ENCODE measurements at regions not wholly inside any gene's neighbourhood (a gene's known extent, or its start where the extent isn't known, plus 50 kb on each side); places are given as distances from the start of the nearest gene placed in this dataset.

DNA sequence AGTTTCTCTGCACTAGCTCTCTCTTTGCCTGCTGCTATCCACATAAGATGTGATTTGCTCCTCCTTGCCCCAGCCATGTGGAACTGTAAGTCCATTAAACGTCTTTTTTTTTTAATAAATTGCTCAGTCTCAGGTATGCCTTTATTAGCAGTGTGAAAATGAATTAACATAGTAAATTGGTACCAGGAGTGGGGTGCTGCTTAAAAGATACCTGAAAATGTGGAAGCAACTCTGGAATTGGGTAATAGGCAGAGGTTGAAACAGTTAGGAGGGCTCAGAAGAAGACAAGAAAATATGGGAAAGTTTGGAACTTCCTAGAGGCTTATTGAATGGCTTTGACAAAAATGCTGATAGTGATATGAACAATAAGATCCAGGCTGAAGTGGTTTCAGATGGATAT lies 159.8 kb downstream of the FSCB start:
- intact Hi-C loops (cut with DNase I) = no loop called here
- H3K27me3 ChIP-seq = no peaks in the 10 kb centered on the region
- DNase-seq (ENCODE audit: extremely low spot score in 2 of 2) = no peak
- H3K36me3 ChIP-seq = no peaks in the 10 kb centered on the region
- no peak overlapping the region for H3K27ac ChIP-seq
- no peak overlapping the region for H3K4me3 ChIP-seq
- no peaks in the 10 kb centered on the region for H3K4me1 ChIP-seq
- peaks cover 5% of the 10 kb centered on the region for H3K9me3 ChIP-seq
- no peak for TF ChIP-seq POLR2AphosphoS5 (IDR thresholded peaks at IDR 0.05; ENCODE audit: insufficient read depth in 1 of 2, low read depth in 1 of 2)
- no peak for TF ChIP-seq CTCF (IDR thresholded peaks at IDR 0.05)
- TF ChIP-seq POLR2A (IDR thresholded peaks at IDR 0.05) = no peak

DNA sequence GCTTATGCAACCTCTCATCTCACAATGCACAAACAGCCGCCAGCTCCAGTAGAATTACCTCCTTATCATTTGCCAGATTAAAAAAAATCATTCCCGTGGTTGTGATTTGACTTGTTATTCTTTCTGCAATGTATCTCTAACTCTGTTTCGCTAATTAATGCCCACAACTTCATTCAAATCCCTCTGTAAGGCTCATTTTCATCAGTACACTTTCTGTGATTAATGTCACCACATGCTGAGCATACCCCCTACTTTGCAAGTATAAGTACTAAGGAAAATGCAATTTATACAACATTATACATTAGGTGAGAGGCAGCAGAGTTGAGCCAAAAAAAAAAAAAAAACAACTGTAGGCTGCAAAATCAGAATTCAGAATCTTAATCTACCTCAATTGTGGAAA lies 166.0 kb downstream of the FSCB start:
- Histone ChIP-seq H3K9me3 (no peaks in the 10 kb centered on the region), H3K36me3 (no peaks in the 10 kb centered on the region), H3K27me3 (no peaks in the 10 kb centered on the region), H3K27ac (no peak overlapping the region), H3K4me3 (no peak overlapping the region), H3K4me1 (no peaks in the 10 kb centered on the region)
- no peak for TF ChIP-seq POLR2A (IDR thresholded peaks at IDR 0.05)
- intact Hi-C loops (cut with DNase I) = no loop called here
- DNase-seq (ENCODE audit: extremely low spot score in 2 of 2) = no peak

DNA sequence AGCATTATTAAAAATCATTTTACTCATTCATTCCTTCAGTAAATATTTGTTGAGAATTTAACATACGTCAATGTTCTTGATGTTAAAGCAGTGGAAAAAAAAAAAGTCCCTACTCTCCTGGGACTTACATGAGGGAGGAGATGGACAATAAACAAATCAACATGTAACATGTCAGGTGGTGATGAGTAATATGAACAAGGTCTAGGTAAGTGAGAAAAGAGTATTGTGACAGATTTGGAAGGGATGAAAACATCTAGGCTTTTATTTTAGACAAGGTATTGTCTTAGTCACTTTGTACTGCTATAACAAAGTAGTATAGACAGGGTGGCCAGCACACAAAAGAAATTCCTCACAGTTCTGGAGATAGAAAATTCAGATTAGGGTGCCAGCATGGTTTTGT lies 167.2 kb downstream of the FSCB start:
- no peaks in the 10 kb centered on the region for H3K27me3 ChIP-seq
- H3K36me3 ChIP-seq = no peaks in the 10 kb centered on the region
- no peaks in the 10 kb centered on the region for H3K9me3 ChIP-seq
- no peak overlapping the region for H3K27ac ChIP-seq
- intact Hi-C loops (cut with DNase I) = no loop called here
- H3K4me3 ChIP-seq = no peak overlapping the region
- H3K4me1 ChIP-seq = no peaks in the 10 kb centered on the region
- no peak for DNase-seq (ENCODE audit: extremely low spot score in 2 of 2)
- TF ChIP-seq POLR2A (IDR thresholded peaks at IDR 0.05) = no peak
- no peak for TF ChIP-seq CTCF (IDR thresholded peaks at IDR 0.05)
- no peak for TF ChIP-seq POLR2AphosphoS5 (IDR thresholded peaks at IDR 0.05; ENCODE audit: insufficient read depth in 1 of 2, low read depth in 1 of 2)

DNA sequence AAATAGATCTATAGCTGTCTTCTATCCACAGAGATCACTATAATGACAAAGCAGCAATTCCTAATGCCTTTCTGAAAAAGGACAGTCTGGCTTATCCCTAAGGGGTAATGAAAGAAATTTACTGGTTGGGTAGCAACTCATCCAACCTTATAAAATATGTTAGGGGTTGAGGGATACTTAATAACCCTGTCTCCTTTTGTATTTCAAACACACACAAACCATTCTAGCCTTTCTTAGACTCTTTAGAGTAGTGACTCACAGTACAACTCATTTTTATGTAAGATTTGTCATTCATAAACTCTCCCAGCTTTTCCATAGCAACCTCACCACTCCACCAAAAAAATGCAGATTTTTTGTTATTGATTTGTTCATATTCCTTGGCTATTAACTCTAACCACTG lies 167.9 kb downstream of the FSCB start:
- TF ChIP-seq POLR2AphosphoS5 (IDR thresholded peaks at IDR 0.05; ENCODE audit: insufficient read depth in 1 of 2, low read depth in 1 of 2) (no peak), POLR2A (IDR thresholded peaks at IDR 0.05) (no peak)
- H3K36me3 ChIP-seq = no peaks in the 10 kb centered on the region
- intact Hi-C loops (cut with DNase I) = no loop called here

DNA sequence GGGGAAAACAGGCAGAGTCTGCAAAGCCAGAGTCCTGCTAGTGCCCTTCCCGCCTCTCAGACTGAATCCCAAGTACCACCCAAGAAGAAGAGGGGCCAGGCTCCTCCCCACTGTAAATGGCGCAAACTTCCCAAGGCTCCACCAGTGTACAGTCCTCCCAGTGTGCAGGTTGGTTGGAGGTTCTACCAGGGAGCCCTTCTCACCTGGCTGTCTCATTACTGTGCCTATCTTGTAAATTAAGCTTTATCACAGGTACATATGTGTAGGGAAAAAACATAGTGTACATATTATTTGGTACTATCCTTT lies 189.7 kb downstream of the FSCB start:
- Histone ChIP-seq H3K9me3 (no peaks in the 10 kb centered on the region), H3K27ac (no peak overlapping the region), H3K27me3 (no peaks in the 10 kb centered on the region), H3K36me3 (no peaks in the 10 kb centered on the region), H3K4me3 (no peak overlapping the region), H3K4me1 (no peaks in the 10 kb centered on the region)
- no peak for DNase-seq (ENCODE audit: extremely low spot score in 2 of 2)
- no peak for TF ChIP-seq POLR2A (IDR thresholded peaks at IDR 0.05)
- no peak for TF ChIP-seq CTCF (IDR thresholded peaks at IDR 0.05)
- intact Hi-C loops (cut with DNase I) = no loop called here

More for the DNA sequence above, 167.9 kb downstream of the FSCB start:
- no peak for DNase-seq (ENCODE audit: extremely low spot score in 2 of 2)
- H3K27me3 ChIP-seq = no peaks in the 10 kb centered on the region
- H3K9me3 ChIP-seq = no peaks in the 10 kb centered on the region
- H3K27ac ChIP-seq = no peak overlapping the region
- H3K4me1 ChIP-seq = no peaks in the 10 kb centered on the region
- H3K4me3 ChIP-seq = no peak overlapping the region

GRCh38 chr14:44316647-44317440 lies 190.2 kb downstream of the FSCB start:
- Histone ChIP-seq H3K9me3 (no peaks in the 10 kb centered on the region), H3K4me1 (no peaks in the 10 kb centered on the region), H3K4me3 (no peak overlapping the region), H3K27ac (no peak overlapping the region), H3K36me3 (no peaks in the 10 kb centered on the region), H3K27me3 (no peaks in the 10 kb centered on the region)
- intact Hi-C loops (cut with DNase I) = no loop called here
- no peak for DNase-seq (ENCODE audit: extremely low spot score in 2 of 2)
- TF ChIP-seq POLR2A (IDR thresholded peaks at IDR 0.05) (no peak), CTCF (IDR thresholded peaks at IDR 0.05) (no peak), POLR2AphosphoS5 (IDR thresholded peaks at IDR 0.05; ENCODE audit: insufficient read depth in 1 of 2, low read depth in 1 of 2) (no peak)
